CD14-positive monocyte (primary cell): ENCODE measurements at regions not wholly inside any gene's neighbourhood (a gene's known extent, or its start where the extent isn't known, plus 50 kb on each side); places are given as distances from the start of the nearest gene placed in this dataset.

Experiments
- DNase-seq, 3 donors: peaks; one replicate each; pipeline ENCODE4 v3.0.0-alpha.2; 2011 to 2022
- H2AFZ ChIP-seq: 2 replicates; pipeline ENCODE4 v1.6.0; 2012; ENCODE audit warnings: mild to moderate bottlenecking, low read depth, low read length, inconsistent platforms; ENCODE audit not compliant: insufficient read depth, poor library complexity, severe bottlenecking
- H3K27ac ChIP-seq, 2 donors: 1 replicate in 1 of 2; 2 replicates in 1 of 2; pipeline ENCODE4 v1.5.1; 2012 to 2013; ENCODE audit warnings: low read length in 2 of 2, control low read depth in 1 of 2, inconsistent platforms in 1 of 2, low read depth in 1 of 2, mild to moderate bottlenecking in 1 of 2
- H3K27me3 ChIP-seq, 2 donors: one replicate each; pipeline versions ENCODE4 v1.6.0 to v1.6.1; 2011 to 2013; ENCODE audit warnings: low read length in 2 of 2; ENCODE audit not compliant: control insufficient read depth in 2 of 2, insufficient read depth in 2 of 2
- H3K36me3 ChIP-seq, 2 donors: replicated peaks in 1 of 2; 1 replicate in 1 of 2; 2 replicates in 1 of 2; pipeline versions ENCODE4 v1.5.1 to v1.6.1; 2012 to 2013; ENCODE audit warnings: low read length in 2 of 2, control low read depth in 1 of 2, inconsistent platforms in 1 of 2, mild to moderate bottlenecking in 1 of 2; ENCODE audit not compliant: insufficient read depth in 2 of 2, control insufficient read depth in 1 of 2
- H3K4me1 ChIP-seq, 2 donors: 1 replicate in 1 of 2; 2 replicates in 1 of 2; pipeline versions ENCODE4 v1.5.1 to v1.6.1; 2012 to 2013; ENCODE audit warnings: low read length in 2 of 2, control low read depth in 1 of 2, inconsistent platforms in 1 of 2, mild to moderate bottlenecking in 1 of 2, moderate library complexity in 1 of 2; ENCODE audit not compliant: insufficient read depth in 2 of 2, control insufficient read depth in 1 of 2
- H3K4me2 ChIP-seq: replicated peaks from 2 replicates; pipeline ENCODE3; 2012; ENCODE audit warnings: low read length, moderate library complexity, mild to moderate bottlenecking; ENCODE audit not compliant: poor library complexity, severe bottlenecking; ENCODE audit errors: extremely low read depth
- H3K4me3 ChIP-seq, 3 experiments: fragments of 200-600 bp in 1 of 3; sonication (generic) in 1 of 3; replicated peaks in 1 of 3; 1 replicate in 2 of 3; 2 replicates in 1 of 3; pipeline ENCODE4 v1.5.1; 2011 to 2013; ENCODE audit warnings: low read length in 3 of 3, mild to moderate bottlenecking in 3 of 3, control low read depth in 2 of 3, low read depth in 2 of 3, inconsistent platforms in 1 of 3, moderate library complexity in 1 of 3
- H3K79me2 ChIP-seq: 2 replicates; pipeline ENCODE4 v1.6.0; 2012; ENCODE audit warnings: mild to moderate bottlenecking, control low read depth, inconsistent platforms, low read length, moderate library complexity; ENCODE audit not compliant: insufficient read depth
- H3K9ac ChIP-seq: 2 replicates; pipeline ENCODE4 v1.6.0; 2017; ENCODE audit warnings: low read length, mild to moderate bottlenecking; ENCODE audit not compliant: insufficient read depth, poor library complexity, severe bottlenecking
- H3K9me3 ChIP-seq, 2 donors: replicated peaks in 1 of 2; 1 replicate in 1 of 2; 2 replicates in 1 of 2; pipeline versions ENCODE4 v1.5.1 to v1.6.1; 2012 to 2013; ENCODE audit warnings: low read length in 2 of 2, control low read depth in 1 of 2; ENCODE audit not compliant: control insufficient read depth in 1 of 2, insufficient read depth in 1 of 2
- H4K20me1 ChIP-seq: 2 replicates; pipeline ENCODE4 v1.6.0; 2012; ENCODE audit warnings: mild to moderate bottlenecking, low read length, control low read depth, moderate library complexity; ENCODE audit not compliant: insufficient read depth
- H3K27ac Mint-ChIP-seq, 7 donors: one replicate each; pipeline ENCODE4 v1.8.0; 2020; ENCODE audit warnings: mild to moderate bottlenecking in 7 of 7, mixed read lengths in 7 of 7, moderate library complexity in 6 of 7, inconsistent platforms in 2 of 7
- H3K27me3 Mint-ChIP-seq, 3 donors: one replicate each; pipeline ENCODE4 v1.8.0; 2021 to 2022; ENCODE audit warnings: low read depth in 3 of 3, mild to moderate bottlenecking in 3 of 3, mixed read lengths in 3 of 3, moderate library complexity in 3 of 3, inconsistent platforms in 1 of 3
- H3K36me3 Mint-ChIP-seq, 2 donors: one replicate each; pipeline ENCODE4 v1.8.0; 2020; ENCODE audit warnings: mixed read lengths in 2 of 2, inconsistent platforms in 1 of 2, mild to moderate bottlenecking in 1 of 2
- H3K4me1 Mint-ChIP-seq: one replicate; pipeline ENCODE4 v1.8.0; 2020; ENCODE audit warnings: mild to moderate bottlenecking, mixed read lengths
- H3K4me3 Mint-ChIP-seq, 2 donors: one replicate each; pipeline ENCODE4 v1.8.0; 2020; ENCODE audit warnings: mild to moderate bottlenecking in 2 of 2, mixed read lengths in 2 of 2, moderate library complexity in 1 of 2
- H3K9me3 Mint-ChIP-seq, 7 donors: one replicate each; pipeline ENCODE4 v1.8.0; 2020 to 2022; ENCODE audit warnings: mixed read lengths in 7 of 7, mild to moderate bottlenecking in 6 of 7, moderate library complexity in 6 of 7, inconsistent platforms in 2 of 7
- CTCF ChIP-seq: fragments of 200-600 bp; IDR thresholded peaks from one replicate; pipeline ENCODE4 v1.8.0; 2022; ENCODE audit warnings: antibody characterized with exemption, mild to moderate bottlenecking
- WGBS: methylation state at CpG from one replicate; pipeline ENCODE4 v1.1.5; 2013; ENCODE audit warnings: missing lambda C conversion rate; ENCODE audit not compliant: insufficient coverage; 5-methylcytosine and 5-hydroxymethylcytosine counted together
- intact Hi-C, 2 donors: fragments of 100-400 bp; cut with micrococcal nuclease; formaldehyde crosslinking; loops; one replicate each; pipeline versions ENCODE4 v1.15.0 to v1.15.1; 2023

- Histone ChIP-seq H3K4me2 (no peak overlapping the region), H3K9ac (no peak overlapping the region), H3K4me3 (no peak overlapping the region), H3K79me2 (no peaks in the 10 kb centered on the region), H3K27me3 (no peaks in the 10 kb centered on the region), H3K27ac (no peak overlapping the region), H3K4me1 (no peaks in the 10 kb centered on the region), H4K20me1 (no peaks in the 10 kb centered on the region), H2AFZ (no peak overlapping the region), H3K36me3 (no peaks in the 10 kb centered on the region), H3K9me3 (no peaks in the 10 kb centered on the region)
- no peak for DNase-seq
- Mint-ChIP-seq H3K27ac (no peak overlapping the region), H3K9me3 (no peaks in the 10 kb centered on the region), H3K4me3 (no peak overlapping the region), H3K4me1 (peaks cover 6% of the 10 kb centered on the region), H3K27me3 (no peaks in the 10 kb centered on the region), H3K36me3 (no peaks in the 10 kb centered on the region)
- WGBS: no CpG with 5 or more reads among the region's 2 CpGs
- no peak for TF ChIP-seq CTCF
- intact Hi-C loops: no loop called here
Measured at GRCh38 chr3:168615493-168616020, 519.8 kb upstream of the GOLIM4 start.

GRCh38 chr3:168613151-168613550, 517.4 kb upstream of the GOLIM4 start:
- peaks cover 0 to 1% (median 0%) of the 10 kb centered on the region in 7 donors for H3K9me3 Mint-ChIP-seq
- H3K27ac ChIP-seq: no peak overlapping the region

More at GRCh38 chr3:168613151-168613550, 517.4 kb upstream of the GOLIM4 start:
- no peak for DNase-seq
- Mint-ChIP-seq H3K36me3 (no peaks in the 10 kb centered on the region), H3K4me3 (no peak overlapping the region), H3K27ac (no peak overlapping the region), H3K27me3 (no peaks in the 10 kb centered on the region), H3K4me1 (peaks cover 6% of the 10 kb centered on the region)
- intact Hi-C loops: no loop called here
- no peak for TF ChIP-seq CTCF
- no peaks in the 10 kb centered on the region for H3K4me1 ChIP-seq
- no peaks in the 10 kb centered on the region for H3K27me3 ChIP-seq
- no peaks in the 10 kb centered on the region for H4K20me1 ChIP-seq
- no peak overlapping the region for H3K4me2 ChIP-seq
- no peaks in the 10 kb centered on the region for H3K79me2 ChIP-seq
- H3K9ac ChIP-seq: no peak overlapping the region
- H3K4me3 ChIP-seq: no peak overlapping the region
- no peaks in the 10 kb centered on the region for H3K9me3 ChIP-seq
- no peaks in the 10 kb centered on the region for H3K36me3 ChIP-seq
- H2AFZ ChIP-seq: no peak overlapping the region
- no CpG with 5 or more reads among the region's 5 CpGs for WGBS
